ENCODE measurements at regions not wholly inside any gene's neighbourhood (a gene's known extent, or its start where the extent isn't known, plus 50 kb on each side); places are given as distances from the start of the nearest gene placed in this dataset.

- Histone ChIP-seq H3K4me3 (ENCODE audit: low read depth, low read length) (no peak overlapping the region), H3K36me3 (ENCODE audit: control insufficient read depth, insufficient read depth, low read length) (no peaks in the 10 kb centered on the region), H3K27me3 (ENCODE audit: control insufficient read depth, insufficient read depth, low read length) (no peaks in the 10 kb centered on the region)
- no peak for TF ChIP-seq CTCF (IDR thresholded peaks at IDR 0.05; ENCODE audit: insufficient read depth, low read length, severe bottlenecking)
- no peak for FAIRE-seq
- peak; percentile 1 for DNase-seq (ENCODE audit: low read depth)
These were observed 244.5 kb upstream of the LRFN5 start for GRCh38 chr14:41362139-41362538.

GRCh38 chr14:41360126-41360525, 246.6 kb upstream of the LRFN5 start:
- FAIRE-seq (no peak), DNase-seq (ENCODE audit: low read depth) (no peak)

GRCh38 chr14:41355866-41356265, 250.8 kb upstream of the LRFN5 start:
- Histone ChIP-seq H3K4me3 (ENCODE audit: low read depth, low read length) (no peak overlapping the region), H3K36me3 (ENCODE audit: control insufficient read depth, insufficient read depth, low read length) (no peaks in the 10 kb centered on the region), H3K27me3 (ENCODE audit: control insufficient read depth, insufficient read depth, low read length) (no peaks in the 10 kb centered on the region)
- TF ChIP-seq CTCF (IDR thresholded peaks at IDR 0.05; ENCODE audit: insufficient read depth, low read length, severe bottlenecking), result no peak
- DNase-seq (ENCODE audit: low read depth) (no peak), FAIRE-seq (no peak)

More at GRCh38 chr14:41360126-41360525, 246.6 kb upstream of the LRFN5 start:
- Histone ChIP-seq H3K36me3 (ENCODE audit: control insufficient read depth, insufficient read depth, low read length) (no peaks in the 10 kb centered on the region), H3K4me3 (ENCODE audit: low read depth, low read length) (no peak overlapping the region), H3K27me3 (ENCODE audit: control insufficient read depth, insufficient read depth, low read length) (no peaks in the 10 kb centered on the region)
- no peak for TF ChIP-seq CTCF (IDR thresholded peaks at IDR 0.05; ENCODE audit: insufficient read depth, low read length, severe bottlenecking)

GRCh38 chr14:41350476-41350875, 256.2 kb upstream of the LRFN5 start:
- no peaks in the 10 kb centered on the region for H3K27me3 ChIP-seq (ENCODE audit: control insufficient read depth, insufficient read depth, low read length)
- H3K4me3 ChIP-seq (ENCODE audit: low read depth, low read length), result no peak overlapping the region
- TF ChIP-seq CTCF (IDR thresholded peaks at IDR 0.05; ENCODE audit: insufficient read depth, low read length, severe bottlenecking), result no peak
- no peak for DNase-seq (ENCODE audit: low read depth)
- H3K36me3 ChIP-seq (ENCODE audit: control insufficient read depth, insufficient read depth, low read length), result no peaks in the 10 kb centered on the region
- no peak for FAIRE-seq

- DNase-seq (ENCODE audit: low read depth) (no peak), FAIRE-seq (no peak)
- Histone ChIP-seq H3K4me3 (ENCODE audit: low read depth, low read length) (no peak overlapping the region), H3K27me3 (ENCODE audit: control insufficient read depth, insufficient read depth, low read length) (no peaks in the 10 kb centered on the region), H3K36me3 (ENCODE audit: control insufficient read depth, insufficient read depth, low read length) (no peaks in the 10 kb centered on the region)
- no peak for TF ChIP-seq CTCF (IDR thresholded peaks at IDR 0.05; ENCODE audit: insufficient read depth, low read length, severe bottlenecking)
These were observed 257.3 kb upstream of the LRFN5 start for GRCh38 chr14:41349289-41349910.

- H3K36me3 ChIP-seq (ENCODE audit: control insufficient read depth, insufficient read depth, low read length), result no peaks in the 10 kb centered on the region
- TF ChIP-seq CTCF (IDR thresholded peaks at IDR 0.05; ENCODE audit: insufficient read depth, low read length, severe bottlenecking), result no peak
- H3K27me3 ChIP-seq (ENCODE audit: control insufficient read depth, insufficient read depth, low read length), result no peaks in the 10 kb centered on the region
- FAIRE-seq (no peak), DNase-seq (ENCODE audit: low read depth) (no peak)
- no peak overlapping the region for H3K4me3 ChIP-seq (ENCODE audit: low read depth, low read length)
These were observed 262.8 kb upstream of the LRFN5 start for GRCh38 chr14:41343857-41344256.

All from bronchial epithelial cell (primary cell).